ENCODE measurements at regions not wholly inside any gene's neighbourhood (a gene's known extent, or its start where the extent isn't known, plus 50 kb on each side); places are given as distances from the start of the nearest gene placed in this dataset.
A peak's percentile ranks its signal among the peaks of the same experiment; 100 is the strongest.

DNA sequence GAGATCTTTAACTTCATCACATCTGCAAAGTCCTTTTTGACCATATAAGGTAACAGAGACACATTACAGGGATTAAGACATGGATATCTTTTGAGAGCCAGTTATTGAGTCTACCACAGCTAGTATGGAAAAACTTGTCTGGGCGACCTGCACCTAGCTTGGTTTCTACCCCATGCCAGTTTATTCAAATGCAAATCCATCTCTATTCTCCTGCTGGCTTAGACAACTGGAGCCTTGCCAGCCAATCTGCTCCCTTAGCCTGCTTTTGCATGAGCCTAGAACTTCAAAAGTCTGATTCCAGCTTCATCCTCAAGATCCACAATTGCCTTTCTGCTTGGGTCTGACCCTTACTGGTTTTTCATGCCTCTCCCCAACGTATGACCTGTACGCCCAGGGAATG is 212.0 kb upstream of the AFF2 start:
- no peaks in the 10 kb centered on the region for H4K20me1 ChIP-seq (ENCODE audit: control insufficient read depth, insufficient read depth, insufficient read length)
- H2BK15ac ChIP-seq (ENCODE audit: low read depth, low read length) = no peak overlapping the region
- H3K27ac ChIP-seq (ENCODE audit: insufficient read length, low read depth, low read length) = no peak overlapping the region
- peaks cover 35% of the 10 kb centered on the region for H3K9me3 ChIP-seq (ENCODE audit: control insufficient read depth, low read depth, low read length)
- H3K4me2 ChIP-seq (ENCODE audit: insufficient read depth, insufficient read length, low read length) = no peak overlapping the region
- no peak overlapping the region for H2BK20ac ChIP-seq (ENCODE audit: low read depth, low read length, poor library complexity, severe bottlenecking)
- no peak overlapping the region for H3K56ac ChIP-seq (ENCODE audit: insufficient read length, low read depth, low read length)
- no peak overlapping the region for H2BK120ac ChIP-seq (ENCODE audit: low read depth, low read length, poor library complexity, severe bottlenecking)
- no peak overlapping the region for H2AFZ ChIP-seq (ENCODE audit: low read length)
- WGBS (ENCODE audit: extremely low coverage, insufficient read length, low lambda C conversion rate) = no CpG with 5 or more reads among the region's 3 CpGs
- no peaks in the 10 kb centered on the region for H3K23me2 ChIP-seq (ENCODE audit: insufficient read length, low read depth, low read length, poor library complexity, severe bottlenecking)
- H3K4me3 Mint-ChIP-seq = no peak overlapping the region
- H3K4ac ChIP-seq (ENCODE audit: low read depth, low read length) = no peak overlapping the region
- DNase-seq = no peak
- no peak overlapping the region for H2BK12ac ChIP-seq (ENCODE audit: insufficient read length, low read depth, low read length)
- H3K79me1 ChIP-seq (ENCODE audit: insufficient read depth, low read depth, low read length, poor library complexity, severe bottlenecking) = no peaks in the 10 kb centered on the region
- H3T11ph ChIP-seq (ENCODE audit: low read length) = no peak overlapping the region
- H3K9me3 Mint-ChIP-seq = peaks cover 52 to 62% of the 10 kb centered on the region in 2 experiments
- no peak overlapping the region for H4K5ac ChIP-seq (ENCODE audit: insufficient read length, low read depth, low read length)
- H2AK5ac ChIP-seq (ENCODE audit: insufficient read length, low read length) = no peak overlapping the region
- TF ChIP-seq CTCF (conservative IDR thresholded peaks at IDR 0.05) = no peak
- no peaks in the 10 kb centered on the region; a peak in 1 of 7 replicates for H3K36me3 Mint-ChIP-seq (ENCODE audit: insufficient read depth in 1 of 3, low read depth in 3 of 3)
- H3K79me2 ChIP-seq (ENCODE audit: insufficient read depth, low read length) = no peaks in the 10 kb centered on the region
- H3K27me3 ChIP-seq (ENCODE audit: insufficient read depth, low read length) = no peaks in the 10 kb centered on the region
- no peak overlapping the region for H3K18ac ChIP-seq (ENCODE audit: insufficient read length, low read depth, low read length)
- H3K23ac ChIP-seq (ENCODE audit: insufficient read length, low read depth, low read length) = no peak overlapping the region
- H3K27me3 Mint-ChIP-seq (ENCODE audit: low read depth) = no peaks in the 10 kb centered on the region
- peaks cover 25 to 28% of the 10 kb centered on the region in 2 experiments for H3K4me1 Mint-ChIP-seq
- no peak overlapping the region for H4K8ac ChIP-seq (replicated peaks; ENCODE audit: insufficient read length, low read depth, low read length)
- H3K27ac Mint-ChIP-seq = peak overlapping the region in 1 of 3 experiments; percentile 66; a peak in 3 of 7 replicates
- H2BK5ac ChIP-seq (ENCODE audit: insufficient read length, low read length) = no peak overlapping the region
- no peak overlapping the region for H4K91ac ChIP-seq (ENCODE audit: insufficient read length, low read depth, low read length)
- H3K4me1 ChIP-seq (ENCODE audit: insufficient read depth, low read length) = no peaks in the 10 kb centered on the region
- H3K14ac ChIP-seq (ENCODE audit: insufficient read depth, low read length) = no peak overlapping the region
- no peak overlapping the region for H3K9ac ChIP-seq (ENCODE audit: extremely low read depth, insufficient read length, low read length)
